Left renal pelvis (tissue), 4 donors: ENCODE measurements at regions not wholly inside any gene's neighbourhood (a gene's known extent, or its start where the extent isn't known, plus 50 kb on each side); places are given as distances from the start of the nearest gene placed in this dataset.
"Not testable (repeated sequence)": the region's sequence is repeated elsewhere in the genome, so short reads cannot be mapped to it uniquely, and the experiment has no call there.

Source experiments
- DNase-seq, 4 donors: peaks; one replicate each; pipeline ENCODE4 v3.0.0-alpha.2; 2013; ENCODE audit warnings: low read depth in 4 of 4, low spot score in 3 of 4

DNA sequence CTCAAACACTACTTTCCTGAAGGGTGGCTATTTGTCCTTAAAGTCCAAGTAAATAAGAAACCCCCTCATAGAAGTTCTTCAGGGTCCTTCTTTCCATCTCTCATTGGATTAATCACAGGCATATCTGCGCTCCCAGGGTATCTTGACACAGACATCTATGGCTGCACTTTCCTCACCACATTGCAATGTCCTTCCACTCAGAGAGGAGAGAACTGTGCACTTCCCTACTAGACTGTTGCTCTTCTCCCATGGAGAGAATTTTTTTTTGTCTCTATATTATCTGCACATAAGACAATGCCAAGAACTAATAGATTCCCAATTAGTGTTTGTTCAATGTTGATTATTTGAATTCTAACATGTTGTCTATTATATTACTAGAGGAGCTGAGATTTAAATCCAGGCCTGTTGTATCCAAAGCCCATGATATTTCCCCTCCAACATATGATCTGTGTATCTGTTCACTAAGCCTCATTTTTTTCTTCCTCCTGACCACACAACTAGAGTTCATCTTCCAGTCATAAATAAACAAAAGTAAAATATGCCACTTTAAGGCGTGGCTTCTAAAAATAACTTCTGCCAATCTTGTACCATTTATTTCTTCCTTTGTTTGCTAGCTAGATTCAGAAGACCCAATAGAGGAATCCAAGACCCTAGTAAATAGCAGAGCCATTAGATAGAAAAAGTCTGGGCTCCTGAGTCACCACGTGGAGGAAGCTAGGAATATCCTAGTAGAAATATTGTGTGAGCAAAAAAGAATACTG, 61.5 kb upstream of the FAM241A start:
- DNase-seq, result no peak

DNA sequence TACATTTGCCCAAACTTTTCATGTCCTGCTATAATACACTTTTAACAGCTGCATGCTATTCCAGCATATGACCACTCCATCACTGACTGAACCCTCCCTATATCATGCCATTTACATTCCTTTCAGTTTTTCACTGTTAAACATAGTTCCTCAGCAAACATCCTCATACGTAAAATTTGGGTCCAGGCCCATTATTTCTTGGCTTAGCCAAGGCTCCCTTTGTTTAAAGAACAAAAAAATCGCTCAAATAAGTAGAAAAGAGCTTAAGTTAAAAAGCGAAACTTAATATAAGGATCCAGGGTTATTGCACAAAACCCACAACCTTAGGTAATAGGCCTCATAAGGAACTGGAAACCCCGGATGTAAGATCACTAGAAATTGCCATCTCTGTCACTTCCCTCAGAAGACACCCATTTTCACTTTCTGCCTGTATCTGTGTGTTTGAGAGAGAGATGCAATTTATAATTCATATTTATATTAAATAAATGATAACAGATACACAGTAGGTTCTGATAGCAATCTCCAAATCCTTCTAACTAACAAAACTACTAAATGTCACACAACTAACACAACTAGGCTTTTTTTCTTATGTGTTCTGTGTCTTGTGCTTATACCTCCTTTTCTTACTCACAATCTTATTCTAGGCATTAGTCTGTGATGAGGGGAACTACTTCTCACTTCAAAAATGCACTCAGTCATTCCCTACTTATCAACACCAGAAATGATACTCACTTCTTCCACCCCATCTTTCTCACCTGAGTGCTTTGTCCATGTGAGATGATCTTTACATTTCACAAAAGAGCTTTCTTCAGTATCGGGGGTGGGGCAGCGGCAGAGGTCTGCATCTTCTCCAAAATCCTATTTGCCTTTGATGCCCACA, 59.9 kb upstream of the FAM241A start:
- DNase-seq, result no peak

DNA sequence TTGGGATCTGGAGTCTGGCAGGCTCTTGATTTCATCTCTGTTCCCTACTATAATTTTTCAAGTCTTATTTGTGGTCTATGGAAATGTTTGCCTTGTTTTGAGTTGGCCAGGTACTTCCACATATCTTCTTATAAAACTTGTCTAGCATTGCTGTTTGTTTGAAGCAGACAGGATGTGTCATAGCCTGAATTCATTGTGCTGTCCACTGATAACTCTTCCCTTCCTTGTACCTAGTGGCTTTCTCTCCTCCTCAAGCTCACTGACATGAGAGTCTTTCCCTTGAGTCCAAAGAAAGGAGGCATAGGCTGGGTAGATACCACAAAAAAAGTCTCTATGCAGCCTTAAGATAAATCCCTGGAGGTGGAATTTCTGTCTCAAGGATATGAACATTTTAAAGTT, 59.2 kb upstream of the FAM241A start:
- no peak for DNase-seq

DNA sequence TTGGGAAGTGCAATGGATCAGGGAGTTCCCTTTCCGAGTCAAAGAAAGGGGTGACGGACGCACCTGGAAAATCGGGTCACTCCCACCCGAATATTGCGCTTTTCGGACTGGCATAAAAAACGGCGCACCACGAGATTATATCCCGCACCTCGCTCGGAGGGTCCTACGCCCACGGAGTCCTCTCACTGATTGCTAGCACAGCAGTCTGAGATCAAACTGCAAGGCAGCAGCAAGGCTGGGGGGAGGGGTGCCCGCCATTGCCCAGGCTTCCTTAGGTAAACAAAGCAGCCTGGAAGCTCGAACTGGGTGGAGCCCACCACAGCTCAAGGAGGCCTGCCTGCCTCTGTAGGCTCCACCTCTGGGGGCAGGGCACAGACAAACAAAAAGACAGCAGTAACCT, 58.6 kb upstream of the FAM241A start:
- DNase-seq, result not testable (repeated sequence)

DNA sequence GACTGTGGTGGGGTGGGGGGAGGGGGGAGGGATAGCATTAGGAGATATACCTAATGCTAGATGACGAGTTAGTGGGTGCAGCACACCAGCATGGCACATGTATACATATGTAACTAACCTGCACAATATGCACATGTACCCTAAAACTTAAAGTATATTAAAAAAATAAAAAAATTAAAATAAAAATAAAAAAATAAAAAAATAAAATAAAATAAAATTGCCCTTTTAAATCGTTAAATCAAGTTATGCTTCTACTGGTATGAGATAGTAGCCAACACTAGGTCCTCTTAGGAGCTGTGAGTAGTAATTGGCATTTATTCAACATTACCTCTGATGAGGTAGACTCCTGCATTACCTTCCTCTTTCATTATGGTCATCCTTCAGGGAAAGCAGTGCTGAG, 52.9 kb upstream of the FAM241A start:
- DNase-seq, result not testable (repeated sequence)

DNA sequence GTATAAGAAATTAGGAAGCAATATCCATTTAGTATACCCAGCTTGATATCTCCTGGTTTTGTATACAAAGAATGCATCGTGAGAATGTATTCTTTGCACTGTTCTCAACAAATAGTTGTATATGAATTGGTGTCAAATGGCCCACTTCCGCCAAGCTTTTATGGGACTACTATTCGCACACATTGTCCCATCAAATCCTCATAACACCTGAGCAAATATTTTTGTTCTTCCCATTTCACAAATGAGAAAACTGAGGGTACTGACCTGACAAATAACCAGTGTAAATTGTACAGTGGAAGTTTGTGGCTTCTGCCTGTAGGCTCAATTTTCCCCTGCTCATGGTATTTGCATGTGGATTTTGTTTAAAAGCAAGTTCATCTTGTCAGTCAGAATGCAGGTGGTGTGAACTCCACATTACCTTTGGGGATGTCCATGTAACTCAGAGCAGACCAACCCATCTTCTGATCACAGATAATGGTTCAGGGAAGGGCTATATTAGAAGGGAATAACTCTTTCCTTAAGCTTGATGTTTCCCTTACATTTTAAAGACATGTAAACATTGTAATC, 51.5 kb upstream of the FAM241A start:
- no peak for DNase-seq

DNA sequence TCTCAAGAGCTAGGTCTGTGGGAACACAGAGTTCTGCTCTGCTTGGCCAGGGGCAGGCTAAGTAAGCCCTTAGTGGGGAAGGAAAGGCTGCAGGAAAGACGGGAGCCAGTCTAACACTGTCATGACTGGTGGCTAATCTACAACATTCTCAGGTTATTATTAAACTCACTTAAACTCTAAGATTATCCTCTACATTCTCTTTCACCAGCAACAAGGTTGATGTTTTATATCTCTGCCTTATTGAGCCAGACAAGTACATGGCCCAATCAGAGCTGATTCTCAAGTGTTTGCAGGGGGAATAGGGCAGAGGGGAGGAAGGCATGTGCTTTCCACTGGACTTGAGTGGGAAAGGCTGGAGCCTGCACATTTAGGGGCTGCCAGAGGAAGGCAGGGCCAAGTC, 50.9 kb upstream of the FAM241A start:
- DNase-seq, result no peak
